GM18502 (cell line): ENCODE measurements at regions not wholly inside any gene's neighbourhood (a gene's known extent, or its start where the extent isn't known, plus 50 kb on each side); places are given as distances from the start of the nearest gene placed in this dataset.
A peak's percentile ranks its signal among the peaks of the same experiment; 100 is the strongest.

Source experiments
- ATAC-seq: cut with Tn5 transposase; IDR thresholded peaks from one replicate; pipeline ENCODE4 v1.9.1; 2021; ENCODE audit warnings: mild to moderate bottlenecking; ENCODE audit not compliant: unreplicated experiment, poor library complexity

GRCh38 chrX:20498851-20499635 lies 232.3 kb upstream of the RPS6KA3 start:
- ATAC-seq, result no peak

- no peak for ATAC-seq
Observed at GRCh38 chrX:20495575-20495974, 228.9 kb upstream of the RPS6KA3 start.

- ATAC-seq, result no peak
Observed at GRCh38 chrX:20488473-20488872, 221.8 kb upstream of the RPS6KA3 start.

- ATAC-seq, result no peak
Observed at GRCh38 chrX:20487227-20487626, 220.5 kb upstream of the RPS6KA3 start.

- ATAC-seq, result no peak
Observed at GRCh38 chrX:20481632-20482031, 214.9 kb upstream of the RPS6KA3 start.

- ATAC-seq, result no peak
Observed at GRCh38 chrX:20479896-20480295, 213.2 kb upstream of the RPS6KA3 start.

- no peak for ATAC-seq
Observed at GRCh38 chrX:20479048-20479447, 212.3 kb upstream of the RPS6KA3 start.

- no peak for ATAC-seq
Observed at GRCh38 chrX:20477836-20478524, 211.3 kb upstream of the RPS6KA3 start.

- ATAC-seq, result no peak
Observed at GRCh38 chrX:20477219-20477618, 210.5 kb upstream of the RPS6KA3 start.

GRCh38 chrX:20472620-20473258 lies 206.0 kb upstream of the RPS6KA3 start:
- no peak for ATAC-seq

GRCh38 chrX:20472148-20472547 lies 205.4 kb upstream of the RPS6KA3 start:
- no peak for ATAC-seq

GRCh38 chrX:20471483-20471882 lies 204.8 kb upstream of the RPS6KA3 start:
- ATAC-seq, result no peak

- peak; percentile 76 for ATAC-seq
Observed at GRCh38 chrX:20463296-20464075, 196.8 kb upstream of the RPS6KA3 start.

GRCh38 chrX:20461576-20461975 lies 194.9 kb upstream of the RPS6KA3 start:
- ATAC-seq, result no peak

GRCh38 chrX:20461002-20461401 lies 194.3 kb upstream of the RPS6KA3 start:
- ATAC-seq, result no peak

- ATAC-seq, result no peak
Observed at GRCh38 chrX:20459410-20460350, 193.0 kb upstream of the RPS6KA3 start.

GRCh38 chrX:20456971-20457370 lies 190.3 kb upstream of the RPS6KA3 start:
- ATAC-seq, result no peak

GRCh38 chrX:20455001-20455400 lies 188.3 kb upstream of the RPS6KA3 start:
- no peak for ATAC-seq

GRCh38 chrX:20454117-20454516 lies 187.4 kb upstream of the RPS6KA3 start:
- ATAC-seq, result no peak

GRCh38 chrX:20452487-20452886 lies 185.8 kb upstream of the RPS6KA3 start:
- peak; percentile 50 for ATAC-seq
